GM19035 (cell line): ENCODE measurements at regions not wholly inside any gene's neighbourhood (a gene's known extent, or its start where the extent isn't known, plus 50 kb on each side); places are given as distances from the start of the nearest gene placed in this dataset.
"Not testable (repeated sequence)": the region's sequence is repeated elsewhere in the genome, so short reads cannot be mapped to it uniquely, and the experiment has no call there.

ENCODE experiments used
- ATAC-seq: cut with Tn5 transposase; IDR thresholded peaks from one replicate; pipeline ENCODE4 v1.9.1; 2021; ENCODE audit not compliant: unreplicated experiment

GRCh38 chr10:111261081-111261615, 184.3 kb downstream of the ADRA2A start:
- no peak for ATAC-seq

- ATAC-seq = no peak
Observed at GRCh38 chr10:111265341-111265740, 188.5 kb downstream of the ADRA2A start.

GRCh38 chr10:111266165-111266564, 189.3 kb downstream of the ADRA2A start:
- no peak for ATAC-seq

- ATAC-seq = no peak
Observed at GRCh38 chr10:111267673-111268072, 190.8 kb downstream of the ADRA2A start.

GRCh38 chr10:111273235-111273634, 196.4 kb downstream of the ADRA2A start:
- ATAC-seq = no peak

- no peak for ATAC-seq
Observed at GRCh38 chr10:111273635-111274034, 196.8 kb downstream of the ADRA2A start.

- ATAC-seq = no peak
Observed at GRCh38 chr10:111275091-111275490, 198.3 kb downstream of the ADRA2A start.

GRCh38 chr10:111277661-111278060, 200.8 kb downstream of the ADRA2A start:
- ATAC-seq = no peak

GRCh38 chr10:111278266-111278665, 201.4 kb downstream of the ADRA2A start:
- no peak for ATAC-seq

- ATAC-seq = no peak
Observed at GRCh38 chr10:111281516-111281915, 204.7 kb downstream of the ADRA2A start.

GRCh38 chr10:111289461-111289860, 212.6 kb downstream of the ADRA2A start:
- ATAC-seq = no peak

GRCh38 chr10:111290649-111291048, 213.8 kb downstream of the ADRA2A start:
- ATAC-seq = no peak

- ATAC-seq = no peak
Observed at GRCh38 chr10:111295788-111296187, 219.0 kb downstream of the ADRA2A start.

- ATAC-seq = no peak
Observed at GRCh38 chr10:111297351-111297848, 220.6 kb downstream of the ADRA2A start.

- no peak for ATAC-seq
Observed at GRCh38 chr10:111298031-111298430, 221.2 kb downstream of the ADRA2A start.

GRCh38 chr10:111299037-111299436, 222.2 kb downstream of the ADRA2A start:
- no peak for ATAC-seq

GRCh38 chr10:111303887-111304286, 227.1 kb downstream of the ADRA2A start:
- ATAC-seq = no peak

- ATAC-seq = no peak
Observed at GRCh38 chr10:111316722-111317212, 239.9 kb downstream of the ADRA2A start.

GRCh38 chr10:111319866-111320265, 243.0 kb downstream of the ADRA2A start:
- ATAC-seq = no peak

GRCh38 chr10:111323389-111323966, 246.6 kb downstream of the ADRA2A start:
- ATAC-seq = no peak

GRCh38 chr10:111332174-111332573, 255.3 kb downstream of the ADRA2A start:
- not testable (repeated sequence) for ATAC-seq

- ATAC-seq = no peak
Observed at GRCh38 chr10:111335826-111336225, 259.0 kb downstream of the ADRA2A start.

GRCh38 chr10:111338035-111338434, 261.2 kb downstream of the ADRA2A start:
- peak; percentile 14 for ATAC-seq
